ENCODE measurements at regions not wholly inside any gene's neighbourhood (a gene's known extent, or its start where the extent isn't known, plus 50 kb on each side); places are given as distances from the start of the nearest gene placed in this dataset.

DNA sequence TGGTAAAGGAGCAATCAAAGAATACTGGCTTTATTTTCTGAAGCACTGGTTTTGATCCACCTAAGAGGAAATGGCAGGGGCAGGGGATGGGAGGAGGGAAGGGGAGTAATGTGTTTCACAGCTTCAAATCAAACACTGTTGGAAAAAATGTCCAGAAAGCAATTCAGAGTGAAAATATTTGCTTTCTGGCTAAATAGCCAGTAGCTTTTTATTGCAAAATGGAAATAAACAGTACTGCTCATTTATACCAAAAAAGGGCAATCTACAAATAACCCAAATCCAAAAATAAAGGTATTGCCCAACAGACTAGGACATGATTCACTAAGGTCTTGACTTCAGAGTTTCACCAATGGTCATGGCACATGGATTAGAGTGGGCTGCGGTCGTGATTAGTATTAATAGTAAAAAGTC lies 279.3 kb upstream of the THBS1 start:
- TF ChIP-seq, protein P1, sequence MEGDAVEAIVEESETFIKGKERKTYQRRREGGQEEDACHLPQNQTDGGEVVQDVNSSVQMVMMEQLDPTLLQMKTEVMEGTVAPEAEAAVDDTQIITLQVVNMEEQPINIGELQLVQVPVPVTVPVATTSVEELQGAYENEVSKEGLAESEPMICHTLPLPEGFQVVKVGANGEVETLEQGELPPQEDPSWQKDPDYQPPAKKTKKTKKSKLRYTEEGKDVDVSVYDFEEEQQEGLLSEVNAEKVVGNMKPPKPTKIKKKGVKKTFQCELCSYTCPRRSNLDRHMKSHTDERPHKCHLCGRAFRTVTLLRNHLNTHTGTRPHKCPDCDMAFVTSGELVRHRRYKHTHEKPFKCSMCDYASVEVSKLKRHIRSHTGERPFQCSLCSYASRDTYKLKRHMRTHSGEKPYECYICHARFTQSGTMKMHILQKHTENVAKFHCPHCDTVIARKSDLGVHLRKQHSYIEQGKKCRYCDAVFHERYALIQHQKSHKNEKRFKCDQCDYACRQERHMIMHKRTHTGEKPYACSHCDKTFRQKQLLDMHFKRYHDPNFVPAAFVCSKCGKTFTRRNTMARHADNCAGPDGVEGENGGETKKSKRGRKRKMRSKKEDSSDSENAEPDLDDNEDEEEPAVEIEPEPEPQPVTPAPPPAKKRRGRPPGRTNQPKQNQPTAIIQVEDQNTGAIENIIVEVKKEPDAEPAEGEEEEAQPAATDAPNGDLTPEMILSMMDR (IDR thresholded peaks at IDR 0.05; ENCODE audit: low read depth, low read length) = no peak
- no peak for TF ChIP-seq EZH2phosphoT487 (IDR thresholded peaks at IDR 0.05; ENCODE audit: low read depth)

Data from OCI-LY3 (cell line).